Omental fat pad (tissue), 3 donors: ENCODE measurements at regions not wholly inside any gene's neighbourhood (a gene's known extent, or its start where the extent isn't known, plus 50 kb on each side); places are given as distances from the start of the nearest gene placed in this dataset.

Experiments used
- ATAC-seq: fragments of 150-250 bp; one replicate; pipeline ENCODE4 v1.9.1; 2016; ENCODE audit warnings: mild to moderate bottlenecking, moderate library complexity; ENCODE audit not compliant: low FRiP score
- DNase-seq: peaks from one replicate; pipeline ENCODE4 v3.0.0-alpha.2; 2019; ENCODE audit warnings: low spot score
- TF ChIP-seq, protein P1 (sequence below), 3 donors: fragments of 450-650 bp; IDR thresholded peaks; one replicate each; pipeline ENCODE4 v1.5.1; 2016 to 2017; ENCODE audit warnings: antibody characterized with exemption in 3 of 3, mild to moderate bottlenecking in 3 of 3, moderate library complexity in 2 of 3

DNA sequence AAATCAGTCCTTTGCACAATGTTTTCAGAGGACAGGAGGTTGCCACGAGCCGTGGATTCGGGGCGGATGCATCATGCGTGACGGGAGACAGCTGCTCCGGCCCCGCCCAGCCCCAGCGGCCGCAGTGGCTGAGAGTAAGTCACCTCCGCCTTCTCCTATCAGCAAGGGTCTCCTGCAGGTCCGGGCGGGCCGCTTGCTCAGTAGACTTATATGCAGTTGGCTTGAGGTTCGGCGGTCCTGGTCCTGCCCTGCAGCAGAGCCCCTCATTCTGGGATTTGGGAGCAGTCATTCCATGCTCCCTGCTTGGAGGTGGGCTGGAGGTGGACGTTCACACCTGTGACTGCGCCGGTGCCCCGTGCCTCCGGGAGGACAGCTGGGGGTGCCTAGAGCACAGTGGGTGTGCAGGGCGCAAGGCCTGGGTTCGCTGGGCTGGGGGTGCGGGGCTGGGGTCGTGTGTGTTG lies 86.3 kb upstream of the ADRA2C start:
- TF ChIP-seq, protein P1, sequence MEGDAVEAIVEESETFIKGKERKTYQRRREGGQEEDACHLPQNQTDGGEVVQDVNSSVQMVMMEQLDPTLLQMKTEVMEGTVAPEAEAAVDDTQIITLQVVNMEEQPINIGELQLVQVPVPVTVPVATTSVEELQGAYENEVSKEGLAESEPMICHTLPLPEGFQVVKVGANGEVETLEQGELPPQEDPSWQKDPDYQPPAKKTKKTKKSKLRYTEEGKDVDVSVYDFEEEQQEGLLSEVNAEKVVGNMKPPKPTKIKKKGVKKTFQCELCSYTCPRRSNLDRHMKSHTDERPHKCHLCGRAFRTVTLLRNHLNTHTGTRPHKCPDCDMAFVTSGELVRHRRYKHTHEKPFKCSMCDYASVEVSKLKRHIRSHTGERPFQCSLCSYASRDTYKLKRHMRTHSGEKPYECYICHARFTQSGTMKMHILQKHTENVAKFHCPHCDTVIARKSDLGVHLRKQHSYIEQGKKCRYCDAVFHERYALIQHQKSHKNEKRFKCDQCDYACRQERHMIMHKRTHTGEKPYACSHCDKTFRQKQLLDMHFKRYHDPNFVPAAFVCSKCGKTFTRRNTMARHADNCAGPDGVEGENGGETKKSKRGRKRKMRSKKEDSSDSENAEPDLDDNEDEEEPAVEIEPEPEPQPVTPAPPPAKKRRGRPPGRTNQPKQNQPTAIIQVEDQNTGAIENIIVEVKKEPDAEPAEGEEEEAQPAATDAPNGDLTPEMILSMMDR (IDR thresholded peaks at IDR 0.05) = no peak
- DNase-seq (no peak), ATAC-seq (no peak)

DNA sequence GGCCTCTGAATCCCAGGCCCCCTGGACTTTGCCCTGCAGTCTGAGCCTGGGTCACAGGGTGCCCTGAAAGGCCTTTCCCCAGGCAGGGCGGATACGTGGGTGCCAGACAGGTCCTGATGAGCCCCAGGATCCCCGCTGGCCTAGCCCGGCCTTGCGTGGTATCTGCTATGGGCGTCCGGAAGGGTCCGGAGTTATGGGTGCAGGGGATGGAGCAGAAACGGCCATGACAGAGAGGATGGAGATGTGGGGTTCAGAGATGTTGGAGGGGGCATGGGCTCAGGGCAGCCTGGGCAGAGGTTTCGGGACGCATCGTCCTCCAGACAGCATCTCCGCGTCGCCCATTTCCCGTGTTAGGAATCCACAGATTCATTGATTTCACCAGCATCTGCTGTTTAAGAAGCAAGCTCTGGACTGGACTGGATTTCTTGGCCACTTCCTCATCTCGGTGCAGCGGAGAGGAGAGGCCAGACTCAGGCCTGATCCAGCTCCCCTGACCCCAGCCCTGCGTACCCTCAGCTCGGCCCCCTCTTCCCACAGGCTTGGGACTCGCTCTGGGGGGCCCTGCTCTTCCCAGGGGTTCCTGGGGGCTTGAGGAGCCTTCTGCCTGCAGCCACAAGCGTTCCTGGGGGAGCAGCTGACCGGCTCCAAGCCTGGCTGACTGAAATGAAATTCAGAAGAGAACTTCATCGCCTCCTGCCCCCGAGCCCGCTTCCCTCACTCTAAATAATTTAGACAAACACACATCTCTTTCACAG lies 86.9 kb upstream of the ADRA2C start:
- DNase-seq (no peak), ATAC-seq (no peak)
- TF ChIP-seq, protein P1 (IDR thresholded peaks at IDR 0.05) = no peak

DNA sequence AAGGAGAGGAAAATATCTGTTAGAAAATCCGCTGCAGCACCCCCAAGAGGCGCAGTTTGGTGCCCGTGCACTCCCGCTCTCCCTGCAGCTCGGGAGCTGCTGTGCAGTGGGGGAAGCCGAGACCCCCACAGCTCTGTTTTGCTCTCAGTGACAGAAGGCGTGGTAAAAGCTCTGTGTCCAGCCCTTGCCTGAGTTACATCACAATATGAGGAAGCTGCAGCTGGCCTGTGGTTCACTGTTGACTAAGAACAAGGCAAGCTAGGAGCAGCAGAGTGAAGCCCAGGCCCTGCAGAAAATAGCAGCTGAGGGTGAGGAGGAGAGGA lies 88.5 kb upstream of the ADRA2C start:
- no peak for ATAC-seq
- no peak for DNase-seq
- TF ChIP-seq, protein P1 (IDR thresholded peaks at IDR 0.05) = no peak

DNA sequence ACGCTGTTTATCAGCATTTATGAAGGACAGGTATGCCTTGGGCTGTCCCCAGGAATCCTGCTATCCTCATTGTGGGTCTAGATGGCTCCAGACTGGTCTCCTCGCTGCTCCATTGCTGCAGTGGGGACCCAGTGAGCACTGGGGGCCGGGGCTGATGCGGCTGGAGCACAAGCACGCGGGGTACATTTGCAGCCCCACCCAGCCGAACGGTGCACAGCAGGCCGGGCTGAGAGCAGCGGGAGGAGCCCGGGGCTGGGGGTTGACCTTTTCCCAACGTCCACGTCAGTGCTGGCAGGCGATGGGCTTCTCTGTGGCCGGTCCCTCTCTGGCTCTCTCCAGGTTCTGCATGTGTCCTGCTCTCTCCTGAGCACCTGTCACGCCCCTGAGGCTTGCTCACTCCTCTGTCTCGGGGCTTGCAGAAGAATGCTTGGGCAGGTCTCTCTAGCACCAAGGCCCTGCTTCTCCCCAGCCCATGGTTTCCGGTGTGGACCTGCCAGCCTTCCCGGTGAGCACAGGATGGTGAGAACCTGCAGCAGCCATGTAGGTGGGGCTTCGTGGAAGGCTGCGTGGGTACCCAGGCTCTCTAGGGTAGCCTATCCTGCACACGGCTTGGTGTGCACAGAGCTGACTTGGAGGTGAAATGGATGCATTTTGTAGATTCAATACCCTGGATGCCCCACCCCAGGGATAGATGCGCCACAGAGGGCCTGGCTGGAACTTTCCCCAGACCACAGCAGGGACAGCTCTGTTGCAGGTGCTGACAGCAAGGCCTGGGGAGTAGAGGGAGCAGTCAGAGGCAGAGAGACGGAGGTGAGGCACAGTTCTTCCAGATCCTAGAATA lies 89.1 kb upstream of the ADRA2C start:
- ATAC-seq (no peak), DNase-seq (no peak)
- TF ChIP-seq, protein P1 (IDR thresholded peaks at IDR 0.05) = no peak

DNA sequence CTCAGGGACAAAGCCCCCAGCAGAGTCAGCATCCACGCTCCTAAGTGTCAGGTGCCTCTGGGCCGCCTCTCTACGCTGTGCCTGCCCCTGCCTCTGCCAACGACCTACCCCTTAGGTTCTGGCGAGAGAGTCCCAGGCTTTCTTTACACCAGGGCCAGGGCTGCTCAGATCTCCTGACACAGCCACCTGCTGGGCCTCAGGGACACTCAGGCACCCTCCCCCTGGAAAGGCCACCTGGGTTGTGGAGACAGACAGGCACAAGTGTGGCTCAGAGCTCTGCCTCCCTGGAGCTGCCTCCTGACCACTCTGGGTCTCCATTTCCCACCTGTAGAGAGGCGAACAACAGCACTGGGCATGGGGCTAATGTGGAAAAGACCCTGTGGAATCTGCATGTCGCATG lies 90.0 kb upstream of the ADRA2C start:
- TF ChIP-seq, protein P1 (IDR thresholded peaks at IDR 0.05) = no peak
- ATAC-seq (no peak), DNase-seq (no peak)

DNA sequence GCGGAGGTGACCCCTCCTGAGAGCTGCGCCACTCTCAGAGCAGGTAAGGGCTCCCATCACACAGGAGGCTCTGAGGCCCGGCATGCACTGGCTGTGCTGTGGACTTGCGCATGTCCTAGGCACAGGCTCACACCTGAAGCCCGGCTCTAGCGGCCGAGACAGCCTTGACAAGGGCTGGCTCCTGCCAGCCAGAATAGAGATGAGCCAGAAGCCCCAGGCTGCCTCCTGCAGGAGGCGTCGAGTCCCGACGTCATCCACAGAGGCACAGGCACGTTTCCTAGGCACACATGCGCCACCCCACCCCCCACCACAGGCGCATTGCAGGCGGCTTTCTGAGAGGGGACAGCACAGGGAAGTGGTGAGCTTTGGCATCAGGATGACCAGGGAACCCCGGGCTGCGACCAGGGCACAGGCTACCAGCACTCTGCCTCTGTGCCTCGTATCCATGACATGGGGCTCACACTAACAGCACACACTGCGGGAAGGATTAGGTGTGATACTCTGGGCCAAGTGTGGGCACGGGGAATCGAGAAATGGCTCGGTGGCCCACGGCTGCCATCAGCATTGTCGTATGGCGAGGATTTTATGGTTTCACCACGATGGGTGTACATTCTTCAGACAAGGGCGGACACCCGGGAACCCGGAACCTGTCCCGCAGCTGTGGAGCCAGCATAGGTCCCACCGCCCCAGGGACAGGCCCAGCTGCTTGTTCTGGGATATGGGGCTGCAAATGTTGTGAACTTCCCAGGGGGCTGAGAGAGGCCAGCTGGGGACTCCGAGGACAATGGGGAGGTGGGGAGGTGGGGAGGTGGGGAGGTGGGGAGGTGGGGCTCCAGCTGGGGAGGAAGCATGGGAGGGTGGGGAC lies 90.7 kb upstream of the ADRA2C start:
- ATAC-seq (no peak), DNase-seq (no peak)
- TF ChIP-seq, protein P1 (IDR thresholded peaks at IDR 0.05) = no peak
